Transverse colon (tissue), 4 donors: ENCODE measurements at regions not wholly inside any gene's neighbourhood (a gene's known extent, or its start where the extent isn't known, plus 50 kb on each side); places are given as distances from the start of the nearest gene placed in this dataset.

Experiments
- DNase-seq: peaks from one replicate; pipeline ENCODE4 v3.0.0-alpha.2; 2019
- H3K27ac ChIP-seq, 4 donors: fragments of 200-600 bp; sonication (generic); 2 replicates each; pipeline ENCODE4 v1.5.1; 2016 to 2018; ENCODE audit warnings: inconsistent platforms in 4 of 4
- H3K27me3 ChIP-seq: fragments of 200-600 bp; sonication (generic); 2 replicates; pipeline ENCODE4 v1.5.1; 2017; ENCODE audit warnings: inconsistent platforms
- H3K36me3 ChIP-seq, 4 donors: fragments of 200-600 bp; sonication (generic); 2 replicates each; pipeline ENCODE4 v1.5.1; 2017 to 2019; ENCODE audit warnings: inconsistent platforms in 4 of 4
- H3K4me1 ChIP-seq, 4 donors: fragments of 200-600 bp; sonication (generic); 2 replicates each; pipeline ENCODE4 v1.5.1; 2017 to 2020; ENCODE audit warnings: inconsistent platforms in 4 of 4
- H3K4me3 ChIP-seq, 4 donors: fragments of 200-600 bp; sonication (generic); 1 replicate in 1 of 4; 2 replicates in 3 of 4; pipeline versions ENCODE4 v1.5.1 to v1.6.1; 2017 to 2019; ENCODE audit warnings: inconsistent platforms in 4 of 4
- H3K9me3 ChIP-seq, 2 donors: fragments of 200-600 bp; sonication (generic); 2 replicates each; pipeline ENCODE4 v1.5.1; 2017 to 2019; ENCODE audit warnings: inconsistent platforms in 2 of 2
- CTCF ChIP-seq, 5 experiments: fragments of 200-600 bp in 3 of 5; fragments of 450-650 bp in 2 of 5; sonication (generic) in 3 of 5; IDR thresholded peaks; 1 replicate in 2 of 5; 2 replicates in 3 of 5; pipeline ENCODE4 v1.5.1; 2016 to 2017; ENCODE audit warnings: antibody characterized with exemption in 5 of 5, inconsistent platforms in 3 of 5, mild to moderate bottlenecking in 2 of 5, moderate library complexity in 1 of 5
- EP300 ChIP-seq: sonication (generic); formaldehyde crosslinking; IDR thresholded peaks from one replicate; pipeline ENCODE4 v1.6.1; 2017; ENCODE audit warnings: antibody characterized with exemption, low read depth
- POLR2A ChIP-seq: fragments of 450-650 bp; IDR thresholded peaks from one replicate; pipeline ENCODE4 v1.6.1; 2016; ENCODE audit warnings: antibody characterized with exemption, mild to moderate bottlenecking, moderate library complexity
- POLR2AphosphoS5 ChIP-seq, 3 donors: sonication (generic); formaldehyde crosslinking; IDR thresholded peaks; one replicate each; pipeline ENCODE4 v1.6.1; 2016; ENCODE audit warnings: antibody characterized with exemption in 3 of 3
- WGBS, 2 donors: methylation state at CpG; one replicate each; pipeline ENCODE4 v1.1.5; 2018; ENCODE audit warnings: low coverage in 1 of 2; 5-methylcytosine and 5-hydroxymethylcytosine counted together
- in situ Hi-C, 4 donors: fragments of 200-750 bp; cut with MboI; loops; one replicate each; pipeline versions ENCODE4 v1.15.0 to v1.15.1; 2017; ENCODE audit warnings: low sequenced_read_pairs in 3 of 4, low pct_ligation_motif_present in 1 of 4, low pct_unique_long_range_greater_than_20kb in 1 of 4
- intact Hi-C: fragments of 100-400 bp; cut with DNase I; formaldehyde crosslinking; loops from one replicate; pipeline ENCODE4 v1.15.1; 2023; ENCODE audit warnings: low total_unique reads

GRCh38 chr12:131350943-131351318 is 360.0 kb upstream of the SFSWAP start:
- TF ChIP-seq EP300 (no peak), CTCF (IDR thresholded peaks at IDR 0.05) (no peak)
- intact Hi-C loops: no loop called here
- Histone ChIP-seq H3K4me1 (no peaks in the 10 kb centered on the region), H3K36me3 (no peaks in the 10 kb centered on the region), H3K27ac (no peak overlapping the region), H3K4me3 (no peak overlapping the region), H3K27me3 (peaks cover 4% of the 10 kb centered on the region), H3K9me3 (no peaks in the 10 kb centered on the region)
- 37 to 88% methylated on average over 1 to 3 of the region's 3 CpGs for WGBS, 2 donors
- DNase-seq: no peak
- in situ Hi-C loops: no loop called here

GRCh38 chr12:131351319-131352028 is 359.4 kb upstream of the SFSWAP start:
- WGBS, 2 donors: 67 to 93% methylated on average over 4 to 5 of the region's 5 CpGs
- TF ChIP-seq POLR2AphosphoS5 (IDR thresholded peaks at IDR 0.05): no peak
- no peak for TF ChIP-seq POLR2A
- Histone ChIP-seq H3K27me3 (peaks cover 4% of the 10 kb centered on the region), H3K9me3 (no peaks in the 10 kb centered on the region), H3K4me1 (no peaks in the 10 kb centered on the region), H3K36me3 (no peaks in the 10 kb centered on the region), H3K4me3 (no peak overlapping the region), H3K27ac (no peak overlapping the region)
- no peak for DNase-seq
- in situ Hi-C loops (no loop called here), intact Hi-C loops (no loop called here)

- Histone ChIP-seq H3K36me3 (no peaks in the 10 kb centered on the region), H3K27ac (no peak overlapping the region), H3K4me1 (no peaks in the 10 kb centered on the region), H3K27me3 (peaks cover 4% of the 10 kb centered on the region), H3K4me3 (no peak overlapping the region), H3K9me3 (no peaks in the 10 kb centered on the region)
- DNase-seq: no peak
- in situ Hi-C loops: no loop called here
- intact Hi-C loops: no loop called here
- 67 to 85% methylated on average over 1 to 19 of the region's 21 CpGs for WGBS, 2 donors
- TF ChIP-seq CTCF (IDR thresholded peaks at IDR 0.05): no peak
- no peak for TF ChIP-seq POLR2A
- no peak for TF ChIP-seq POLR2AphosphoS5 (IDR thresholded peaks at IDR 0.05)
- TF ChIP-seq EP300: no peak
Measured at GRCh38 chr12:131352296-131352900, 358.5 kb upstream of the SFSWAP start.

- peaks cover 4% of the 10 kb centered on the region for H3K27me3 ChIP-seq
- WGBS, 2 donors: 52 to 63% methylated on average over 1 to 2 of the region's 2 CpGs
- TF ChIP-seq EP300: no peak
- no peak for TF ChIP-seq POLR2AphosphoS5 (IDR thresholded peaks at IDR 0.05)
- no peak for TF ChIP-seq POLR2A
- no peak for TF ChIP-seq CTCF (IDR thresholded peaks at IDR 0.05)
- H3K4me1 ChIP-seq: no peaks in the 10 kb centered on the region
- no peak overlapping the region for H3K27ac ChIP-seq
- in situ Hi-C loops (no loop called here), intact Hi-C loops (no loop called here)
- no peak for DNase-seq
- no peaks in the 10 kb centered on the region for H3K36me3 ChIP-seq
- H3K4me3 ChIP-seq: no peak overlapping the region
- H3K9me3 ChIP-seq: no peaks in the 10 kb centered on the region
Measured at GRCh38 chr12:131353376-131353775, 357.5 kb upstream of the SFSWAP start.
